ENCODE measurements at regions not wholly inside any gene's neighbourhood (a gene's known extent, or its start where the extent isn't known, plus 50 kb on each side); places are given as distances from the start of the nearest gene placed in this dataset.

GRCh38 chr1:104406728-104407127 lies 657.0 kb downstream of the AMY1C start:
- TF ChIP-seq CTCF (IDR thresholded peaks at IDR 0.05) (no peak), ZFX (IDR thresholded peaks at IDR 0.05; ENCODE audit: borderline replicate concordance) (no peak)
